ENCODE measurements at regions not wholly inside any gene's neighbourhood (a gene's known extent, or its start where the extent isn't known, plus 50 kb on each side); places are given as distances from the start of the nearest gene placed in this dataset.

GRCh38 chr4:73343432-73343831, 60.7 kb upstream of the ALB start (continued):
- TF ChIP-seq CHD7 (IDR thresholded peaks at IDR 0.05; ENCODE audit: insufficient replicate concordance, low read length) (no peak), SIRT6 (IDR thresholded peaks at IDR 0.05; ENCODE audit: low read length) (no peak), CBX8 (IDR thresholded peaks at IDR 0.05; ENCODE audit: borderline replicate concordance, low read depth, low read length) (no peak), ATF2 (IDR thresholded peaks at IDR 0.05; ENCODE audit: low read length) (no peak), TCF12 (IDR thresholded peaks at IDR 0.05; ENCODE audit: low read depth, low read length) (no peak), SIX5 (IDR thresholded peaks at IDR 0.05; ENCODE audit: low read depth, low read length) (no peak), RNF2 (IDR thresholded peaks at IDR 0.05; ENCODE audit: borderline replicate concordance, low read depth, low read length, missing control alignments, poor library complexity, severe bottlenecking) (no peak), EZH2 (IDR thresholded peaks at IDR 0.05; ENCODE audit: low read depth, low read length, severe bottlenecking) (no peak)
